Peyer's patch (tissue), 4 donors: ENCODE measurements at regions not wholly inside any gene's neighbourhood (a gene's known extent, or its start where the extent isn't known, plus 50 kb on each side); places are given as distances from the start of the nearest gene placed in this dataset.
"Not testable (repeated sequence)": the region's sequence is repeated elsewhere in the genome, so short reads cannot be mapped to it uniquely, and the experiment has no call there.

Source experiments
- DNase-seq, 3 donors: peaks; one replicate each; pipeline ENCODE4 v3.0.0-alpha.2; 2017 to 2019
- H3K27ac ChIP-seq, 4 donors: fragments of 200-600 bp; sonication (generic); one replicate each; pipeline ENCODE4 v1.5.1; 2016 to 2019
- H3K27me3 ChIP-seq, 2 donors: fragments of 200-600 bp; sonication (generic); one replicate each; pipeline ENCODE4 v1.5.1; 2019
- H3K36me3 ChIP-seq, 3 donors: fragments of 200-600 bp; sonication (generic); one replicate each; pipeline ENCODE4 v1.5.1; 2016 to 2019
- H3K4me1 ChIP-seq, 4 donors: fragments of 200-600 bp; sonication (generic); one replicate each; pipeline ENCODE4 v1.5.1; 2016 to 2019
- H3K4me3 ChIP-seq, 4 donors: fragments of 200-600 bp; sonication (generic); 1 replicate in 3 of 4; 2 replicates in 1 of 4; pipeline ENCODE4 v1.5.1; 2016 to 2019; ENCODE audit warnings: mild to moderate bottlenecking in 1 of 4
- H3K9me3 ChIP-seq, 4 donors: fragments of 200-600 bp; sonication (generic); one replicate each; pipeline ENCODE4 v1.5.1; 2016 to 2019; ENCODE audit warnings: mild to moderate bottlenecking in 1 of 4
- CTCF ChIP-seq, 6 experiments: fragments of 450-650 bp in 4 of 6; fragments of 200-600 bp in 2 of 6; sonication (generic) in 1 of 6; IDR thresholded peaks; one replicate each; pipeline ENCODE4 v1.5.1; 2017 to 2019; ENCODE audit warnings: antibody characterized with exemption in 6 of 6, mild to moderate bottlenecking in 3 of 6, moderate library complexity in 1 of 6
- POLR2A ChIP-seq, 2 donors: fragments of 450-650 bp; IDR thresholded peaks; one replicate each; pipeline ENCODE4 v1.5.1; 2017; ENCODE audit warnings: antibody characterized with exemption in 2 of 2, mild to moderate bottlenecking in 2 of 2, moderate library complexity in 2 of 2

GRCh38 chr4:42280327-42281095 lies 116.8 kb upstream of the SHISA3 start:
- Histone ChIP-seq H3K4me1 (no peaks in the 10 kb centered on the region), H3K9me3 (no peaks in the 10 kb centered on the region), H3K27me3 (no peaks in the 10 kb centered on the region), H3K4me3 (no peak overlapping the region), H3K27ac (no peak overlapping the region), H3K36me3 (no peaks in the 10 kb centered on the region)
- no peak for DNase-seq
- peak in 5 of 6 experiments; percentile 29 to 57 (median 42) for TF ChIP-seq CTCF (IDR thresholded peaks at IDR 0.05)
- TF ChIP-seq POLR2A (IDR thresholded peaks at IDR 0.05), result no peak

- no peak for TF ChIP-seq POLR2A (IDR thresholded peaks at IDR 0.05)
- no peaks in the 10 kb centered on the region for H3K27me3 ChIP-seq
- no peak overlapping the region for H3K4me3 ChIP-seq
- H3K9me3 ChIP-seq, result no peaks in the 10 kb centered on the region
- no peak for DNase-seq
- no peak overlapping the region for H3K27ac ChIP-seq
- no peaks in the 10 kb centered on the region for H3K4me1 ChIP-seq
- H3K36me3 ChIP-seq, result no peaks in the 10 kb centered on the region
Measured at GRCh38 chr4:42281324-42282020, 115.8 kb upstream of the SHISA3 start.

GRCh38 chr4:42282081-42282901 lies 115.0 kb upstream of the SHISA3 start:
- TF ChIP-seq CTCF (IDR thresholded peaks at IDR 0.05), result peak in 5 of 6 experiments; percentile 46 to 67 (median 65)
- TF ChIP-seq POLR2A (IDR thresholded peaks at IDR 0.05), result no peak
- peak in 1 of 3 donors; percentile 75 for DNase-seq
- Histone ChIP-seq H3K27ac (no peak overlapping the region), H3K4me1 (no peaks in the 10 kb centered on the region), H3K36me3 (no peaks in the 10 kb centered on the region), H3K27me3 (no peaks in the 10 kb centered on the region), H3K9me3 (no peaks in the 10 kb centered on the region), H3K4me3 (no peak overlapping the region)

- Histone ChIP-seq H3K4me1 (no peaks in the 10 kb centered on the region), H3K36me3 (no peaks in the 10 kb centered on the region), H3K4me3 (no peak overlapping the region), H3K27me3 (no peaks in the 10 kb centered on the region), H3K9me3 (no peaks in the 10 kb centered on the region), H3K27ac (no peak overlapping the region)
- no peak for TF ChIP-seq CTCF (IDR thresholded peaks at IDR 0.05)
- no peak for TF ChIP-seq POLR2A (IDR thresholded peaks at IDR 0.05)
- no peak for DNase-seq
Measured at GRCh38 chr4:42284030-42284429, 113.3 kb upstream of the SHISA3 start.

GRCh38 chr4:42288876-42289275 lies 108.4 kb upstream of the SHISA3 start:
- H3K36me3 ChIP-seq, H3K9me3 ChIP-seq, DNase-seq, H3K4me1 ChIP-seq, H3K27ac ChIP-seq, H3K27me3 ChIP-seq, H3K4me3 ChIP-seq: not testable (repeated sequence)

GRCh38 chr4:42292192-42292591 lies 105.1 kb upstream of the SHISA3 start:
- DNase-seq, result not testable (repeated sequence)

More at GRCh38 chr4:42292192-42292591, 105.1 kb upstream of the SHISA3 start:
- H3K36me3 ChIP-seq, H3K27me3 ChIP-seq, H3K4me3 ChIP-seq, H3K9me3 ChIP-seq, H3K27ac ChIP-seq, H3K4me1 ChIP-seq: not testable (repeated sequence)
